Islet of Langerhans (tissue), 1 donor: ENCODE measurements at regions not wholly inside any gene's neighbourhood (a gene's known extent, or its start where the extent isn't known, plus 50 kb on each side); places are given as distances from the start of the nearest gene placed in this dataset.
"Not testable (repeated sequence)": the region's sequence is repeated elsewhere in the genome, so short reads cannot be mapped to it uniquely, and the experiment has no call there.

ENCODE experiments used
- FAIRE-seq: peaks from one replicate; lab custom pipeline; 2011; peaks lifted over from hg19 to GRCh38; lab: Jason Lieb, UNC

DNA sequence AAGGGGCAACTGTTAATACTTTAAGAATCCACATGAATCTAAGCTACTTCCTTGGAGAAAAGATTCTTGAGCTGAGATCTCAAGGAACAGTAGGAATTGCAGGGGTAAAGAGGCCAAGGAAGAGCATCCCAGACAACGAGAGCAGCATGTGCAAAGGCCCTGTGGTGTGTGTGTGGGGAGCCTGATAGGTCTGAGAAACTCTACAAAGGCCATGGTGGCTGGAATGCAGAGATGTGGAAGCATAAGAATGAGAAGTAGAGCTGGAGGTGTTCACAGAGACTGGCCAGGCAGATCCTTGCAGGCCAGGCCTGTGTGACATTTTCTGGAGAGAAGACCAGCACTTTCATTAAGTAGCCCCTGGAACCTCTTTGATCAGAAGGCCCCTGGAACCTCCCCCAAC, 105.8 kb upstream of the GRK3 start:
- FAIRE-seq = not testable (repeated sequence)

DNA sequence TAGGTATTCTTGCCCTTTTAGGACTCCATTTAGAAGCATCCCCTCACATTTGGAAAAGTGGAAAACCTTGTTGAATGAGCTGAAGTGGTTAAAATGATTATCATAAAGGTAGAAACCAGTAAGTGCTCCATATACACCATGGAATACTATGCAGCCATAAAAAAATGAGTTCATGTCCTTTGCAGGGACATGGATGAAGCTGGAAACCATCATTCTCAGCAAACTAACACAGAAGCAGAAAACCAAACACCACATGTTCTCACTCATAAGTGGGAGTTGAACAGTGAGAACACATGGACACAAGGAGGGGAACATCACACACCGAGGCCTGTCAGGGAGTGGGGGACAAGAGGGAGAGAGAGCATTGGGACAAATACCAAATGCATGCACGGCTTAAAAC, 103.8 kb upstream of the GRK3 start:
- FAIRE-seq = not testable (repeated sequence)

DNA sequence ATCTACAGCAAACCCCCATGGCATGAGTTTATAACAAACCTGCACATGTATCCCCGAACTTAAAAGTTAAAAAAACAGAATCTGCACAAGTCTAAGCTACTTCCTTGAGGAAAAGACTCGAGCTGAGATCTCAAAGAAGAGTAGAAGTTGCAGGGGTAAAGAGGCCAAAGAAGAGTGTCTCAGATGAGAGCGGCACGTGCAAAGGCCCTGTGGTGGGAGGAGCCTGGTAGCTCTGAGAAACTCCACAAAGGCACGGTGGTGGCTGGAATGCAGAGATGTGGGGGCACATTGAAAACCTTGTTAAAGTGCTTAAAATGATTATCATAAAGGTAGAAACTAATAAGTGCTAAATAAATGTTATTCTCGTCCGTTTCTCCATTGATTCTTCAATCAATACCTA, 103.2 kb upstream of the GRK3 start:
- FAIRE-seq = no peak

DNA sequence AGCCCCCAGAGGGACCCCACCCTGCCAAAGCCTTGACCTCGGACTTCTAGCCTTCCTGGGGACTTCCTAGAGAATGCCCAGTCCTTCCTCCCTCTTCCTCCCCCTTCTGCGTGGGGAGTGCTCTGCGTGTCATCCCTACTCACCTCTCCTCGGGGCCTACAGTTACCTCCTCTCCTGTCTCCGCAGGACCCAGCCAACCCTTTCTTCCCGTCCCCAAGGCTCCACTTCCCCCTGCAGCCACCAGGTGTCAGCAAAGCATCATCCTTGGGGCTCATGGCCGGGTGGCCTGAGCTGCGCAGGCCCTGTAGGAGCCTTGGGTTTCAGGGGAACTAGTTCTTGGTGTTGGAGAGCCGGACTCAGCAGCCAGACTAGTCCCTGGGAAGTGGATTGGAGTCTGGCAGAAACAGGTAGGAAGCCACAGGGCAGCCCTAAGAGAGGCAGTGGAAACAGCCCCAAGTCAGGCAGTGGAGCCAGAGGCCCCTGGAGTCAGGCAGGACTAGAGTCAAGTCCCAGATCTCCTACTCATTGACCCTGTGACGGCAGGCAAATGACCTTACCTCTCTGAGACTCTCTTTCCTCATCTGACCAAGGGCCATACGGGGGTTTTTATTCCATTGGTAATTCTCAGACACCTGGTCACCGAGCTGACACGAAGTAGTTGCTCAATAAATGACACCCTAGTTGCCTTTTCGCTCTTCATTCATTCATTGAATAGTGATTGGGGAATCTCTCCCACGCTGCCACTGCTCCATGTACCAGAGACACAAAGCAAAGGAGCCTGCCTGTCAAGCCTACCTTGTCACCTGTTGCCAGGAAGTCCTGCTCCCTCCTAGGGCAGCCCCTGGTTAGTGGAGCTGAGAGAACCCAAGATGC, 101.8 kb upstream of the GRK3 start:
- FAIRE-seq = not testable (repeated sequence)

DNA sequence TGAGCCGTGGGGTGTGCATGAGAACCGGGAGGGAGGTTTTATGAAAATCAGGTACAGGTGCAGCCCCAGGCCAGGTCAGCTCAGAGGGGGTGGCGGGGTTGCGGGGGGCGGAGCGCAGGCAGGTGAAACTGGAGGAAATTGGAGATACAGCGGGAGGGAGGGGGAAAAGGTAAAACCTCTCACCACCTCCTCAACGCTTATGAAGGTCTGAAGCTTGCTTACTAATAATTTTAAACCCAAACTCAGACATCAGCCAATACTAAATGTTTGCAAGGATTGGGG, 101.2 kb upstream of the GRK3 start:
- not testable (repeated sequence) for FAIRE-seq

DNA sequence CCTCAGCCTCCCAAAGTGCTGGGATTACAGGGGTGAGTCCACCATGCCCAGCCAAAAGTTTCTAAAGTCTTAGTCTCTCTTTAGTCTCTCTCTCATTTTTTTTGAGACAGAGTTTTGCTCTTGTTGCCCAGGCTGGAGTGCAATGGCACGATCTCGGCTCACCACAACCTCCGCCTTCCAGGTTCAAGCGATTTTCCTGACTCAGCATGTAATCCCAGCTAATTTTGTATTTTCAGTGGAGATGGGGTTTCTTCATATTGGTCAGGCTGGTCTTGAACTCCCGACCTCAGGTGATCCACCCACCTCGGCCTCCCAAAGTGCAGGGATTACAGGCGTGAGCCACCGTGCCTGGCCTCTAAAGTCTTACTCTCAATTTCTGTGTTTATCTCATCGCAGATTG, 100.1 kb upstream of the GRK3 start:
- not testable (repeated sequence) for FAIRE-seq

DNA sequence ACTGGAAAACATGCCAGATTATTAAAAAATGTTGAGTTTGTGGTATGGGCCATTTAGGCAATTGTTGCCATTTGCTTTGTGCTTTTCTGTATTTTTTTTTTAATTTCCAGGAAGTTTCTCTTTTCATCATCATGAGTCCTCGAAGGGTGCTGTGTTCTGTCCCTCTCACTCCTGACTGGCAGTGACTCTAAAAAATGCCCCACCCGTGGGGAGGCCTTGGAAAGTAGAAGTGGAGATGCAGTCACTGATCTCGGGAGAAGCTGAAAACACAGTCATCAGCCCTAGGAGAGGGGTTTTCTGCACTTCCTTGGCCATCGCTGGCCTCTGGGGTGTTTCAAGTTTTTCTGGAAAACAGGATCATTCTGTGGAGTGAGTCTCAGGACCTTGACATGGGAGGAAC, 98.5 kb upstream of the GRK3 start:
- FAIRE-seq = no peak

DNA sequence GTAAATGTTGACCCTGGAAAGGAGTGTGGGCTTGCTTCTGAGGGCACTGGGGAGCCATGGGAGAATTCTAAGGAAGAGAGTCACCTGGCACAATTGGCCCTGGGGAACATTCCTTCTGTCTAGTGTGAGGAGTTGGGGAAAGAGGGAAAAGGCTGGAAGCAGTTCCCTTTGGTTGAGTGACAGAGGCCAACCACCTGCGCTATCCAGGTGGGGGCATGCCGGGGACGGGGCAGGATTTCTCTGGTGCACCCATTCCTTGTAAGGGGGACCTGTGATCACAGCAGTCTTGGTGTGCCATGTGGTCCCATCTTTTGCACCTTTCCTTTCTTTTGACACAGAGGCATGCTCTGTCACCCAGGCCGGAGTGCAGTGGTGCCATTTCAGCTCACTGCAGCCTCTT, 92.1 kb upstream of the GRK3 start:
- no peak for FAIRE-seq

DNA sequence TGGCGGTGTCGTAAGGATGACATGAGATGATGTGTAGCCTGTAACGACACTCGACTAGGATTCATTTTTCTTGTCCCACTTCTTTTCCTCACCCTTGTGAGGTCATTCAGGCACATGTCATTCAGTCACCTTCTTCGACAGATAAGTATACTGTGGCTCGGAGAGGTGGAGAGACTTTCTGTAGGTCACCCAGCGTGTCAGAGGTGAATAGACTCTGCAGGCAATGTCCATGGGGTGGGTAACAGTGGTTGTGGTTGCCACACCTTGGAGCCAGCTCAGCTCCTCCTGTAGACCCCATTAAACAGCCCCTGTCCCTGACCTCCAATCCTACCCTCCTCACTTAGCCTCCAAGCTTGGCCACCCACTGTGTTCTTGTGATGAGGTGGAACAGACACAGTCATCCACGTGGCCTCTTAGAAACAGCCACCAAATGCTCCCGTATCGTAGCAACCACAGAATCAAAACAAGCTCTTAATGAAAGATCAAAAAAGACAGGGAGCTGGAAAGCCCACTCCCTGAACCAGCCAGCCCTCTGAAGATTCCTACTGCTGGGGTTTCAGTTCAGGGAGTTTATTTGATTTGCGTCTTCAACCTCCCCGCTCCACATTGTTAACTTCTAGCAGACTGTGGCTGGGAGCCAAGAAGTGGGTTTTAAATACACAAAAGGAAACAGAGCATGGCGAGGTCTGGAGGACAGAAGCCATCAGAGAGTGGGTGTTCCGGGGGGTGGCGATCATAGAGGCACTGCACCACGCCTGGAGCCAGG, 89.0 kb upstream of the GRK3 start:
- FAIRE-seq = no peak

DNA sequence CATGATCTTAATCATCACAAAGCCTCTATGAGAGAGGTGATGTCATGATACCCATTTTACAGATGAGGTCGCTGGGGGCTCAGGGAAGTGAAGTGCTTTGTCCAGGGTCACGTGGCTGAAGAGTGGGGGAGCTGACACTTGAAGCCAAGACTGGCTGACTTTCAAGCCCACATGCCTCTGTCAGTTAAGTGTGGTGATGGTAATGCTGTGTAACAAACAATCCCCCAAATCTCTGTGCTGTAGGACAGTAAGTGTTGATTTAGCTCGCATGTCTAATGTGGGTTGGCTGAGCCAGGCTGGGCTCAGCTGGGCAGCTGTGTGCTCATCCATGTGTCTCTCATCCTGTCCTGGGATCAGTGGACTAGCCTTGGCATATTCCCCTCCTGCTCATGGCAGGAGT, 87.1 kb upstream of the GRK3 start:
- no peak for FAIRE-seq

DNA sequence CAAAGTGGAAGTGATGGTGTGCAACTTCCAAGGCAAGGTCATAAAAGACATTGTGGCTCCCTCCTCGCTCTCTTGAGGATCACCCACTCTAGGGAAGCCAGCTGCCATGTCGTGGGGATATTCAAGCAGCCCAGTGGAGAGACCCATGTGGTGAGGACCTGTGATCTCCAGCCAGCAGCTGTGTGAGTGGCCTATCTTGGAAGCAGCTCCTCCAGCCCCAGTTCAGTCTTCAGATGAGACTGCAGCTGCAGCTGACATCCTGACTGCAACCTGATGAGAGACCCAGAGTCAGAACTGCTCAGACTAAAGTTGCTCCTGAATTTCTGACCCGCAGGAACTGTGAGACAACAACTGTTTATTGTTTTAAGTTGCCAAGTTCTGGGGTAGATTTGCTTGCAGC, 86.4 kb upstream of the GRK3 start:
- FAIRE-seq = no peak

DNA sequence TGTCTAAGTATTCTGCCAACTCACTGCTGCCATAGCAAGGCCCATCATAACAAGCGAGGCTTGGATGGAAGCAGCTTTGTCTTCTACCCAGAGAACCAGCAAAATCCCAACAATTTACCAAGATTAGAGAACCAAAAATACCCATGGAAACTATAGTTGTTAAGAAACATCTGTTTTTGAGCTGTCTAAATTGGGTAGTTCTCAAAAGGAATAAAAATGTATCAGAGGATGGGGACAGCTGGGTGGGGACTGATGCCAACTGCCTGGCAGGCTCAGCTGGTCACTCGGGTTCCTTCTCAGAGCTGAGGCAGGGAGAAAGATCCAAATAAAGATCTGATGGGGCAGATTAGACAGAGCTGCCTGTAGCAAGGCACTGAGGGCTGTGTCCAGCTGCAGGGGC, 85.9 kb upstream of the GRK3 start:
- no peak for FAIRE-seq

DNA sequence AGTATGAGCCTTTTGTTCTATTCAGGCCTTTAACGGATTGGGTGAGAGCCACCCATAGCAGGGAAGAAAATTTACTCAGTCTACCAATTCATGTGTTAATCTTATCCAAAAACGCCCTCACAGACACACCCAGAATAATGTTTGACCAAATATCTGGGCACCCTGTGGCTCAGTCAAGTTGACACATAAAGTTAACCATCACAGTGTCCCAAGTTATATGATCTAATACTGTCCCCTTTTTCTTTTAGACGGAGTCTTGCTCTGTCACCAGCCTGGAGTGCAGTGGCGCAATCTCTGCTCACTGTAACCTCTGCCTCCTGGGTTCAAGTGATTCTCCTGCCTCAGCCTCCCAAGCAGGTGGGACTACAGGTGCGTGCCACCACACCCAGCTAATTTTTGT, 83.6 kb upstream of the GRK3 start:
- FAIRE-seq = not testable (repeated sequence)

DNA sequence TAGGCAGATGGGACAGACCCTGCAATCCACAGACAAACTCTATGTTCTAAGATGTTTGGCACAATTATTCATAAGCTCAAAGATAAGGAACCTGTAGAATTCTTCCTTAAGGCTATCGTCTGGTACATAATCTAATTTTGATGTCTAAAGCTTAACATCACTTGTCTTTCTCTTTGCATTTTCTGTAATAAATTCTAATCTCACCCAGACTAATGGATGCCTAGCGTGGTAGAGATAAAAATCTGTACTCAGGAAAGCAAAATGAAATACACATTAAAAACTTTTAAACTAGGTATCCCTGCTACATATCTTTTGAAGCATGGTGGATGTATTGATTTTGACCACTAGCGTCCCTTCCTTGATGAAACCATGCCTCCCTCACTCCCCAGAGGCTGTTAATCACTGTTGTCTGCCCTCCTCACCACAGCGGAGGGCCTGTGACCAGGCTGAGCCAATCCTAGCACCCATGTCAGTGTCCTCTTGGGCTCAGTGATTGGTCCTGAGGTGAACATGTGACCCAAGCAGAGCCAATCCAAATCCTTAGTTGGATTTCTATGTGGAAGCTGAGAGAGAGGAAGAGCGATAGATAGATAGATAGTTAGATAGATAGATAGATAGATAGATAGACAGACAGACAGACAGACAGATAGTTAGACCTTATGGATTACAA, 82.2 kb upstream of the GRK3 start:
- FAIRE-seq = no peak

DNA sequence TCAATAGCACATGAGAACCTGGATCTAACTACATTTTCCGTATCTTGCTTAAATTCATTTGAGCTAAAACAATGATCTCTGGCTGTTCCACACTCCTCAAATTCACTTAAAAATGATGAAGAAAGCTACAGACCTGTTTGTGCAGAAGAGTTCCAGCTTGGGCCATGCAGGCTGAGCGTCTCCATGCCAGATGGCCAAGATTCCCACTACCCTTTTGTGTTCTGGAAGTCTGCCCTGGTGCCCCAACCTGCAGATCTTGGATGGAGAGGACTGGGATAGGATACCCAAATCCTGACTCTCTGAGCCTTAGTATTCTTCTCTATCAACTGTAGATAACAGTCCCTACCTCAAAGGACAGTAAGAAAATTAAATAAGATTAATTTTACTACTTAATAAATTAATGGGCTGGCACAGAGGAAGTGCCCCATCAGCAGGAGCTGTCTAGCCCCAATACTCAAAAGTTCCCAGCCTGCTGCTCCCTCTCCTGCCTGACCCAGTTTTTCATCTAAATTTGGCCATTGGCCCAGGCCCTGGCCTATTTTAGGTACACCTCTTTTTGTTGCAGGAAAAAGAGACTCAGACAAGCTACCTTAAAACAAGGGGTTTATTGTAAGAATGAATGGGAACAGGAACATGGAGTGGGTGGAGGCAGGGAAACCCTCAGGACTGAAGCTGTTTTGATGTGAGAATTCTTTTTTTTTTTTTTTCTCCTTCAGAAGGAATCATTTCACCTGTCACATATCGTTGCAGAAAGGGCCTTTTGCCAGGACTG, 81.4 kb upstream of the GRK3 start:
- FAIRE-seq = no peak

DNA sequence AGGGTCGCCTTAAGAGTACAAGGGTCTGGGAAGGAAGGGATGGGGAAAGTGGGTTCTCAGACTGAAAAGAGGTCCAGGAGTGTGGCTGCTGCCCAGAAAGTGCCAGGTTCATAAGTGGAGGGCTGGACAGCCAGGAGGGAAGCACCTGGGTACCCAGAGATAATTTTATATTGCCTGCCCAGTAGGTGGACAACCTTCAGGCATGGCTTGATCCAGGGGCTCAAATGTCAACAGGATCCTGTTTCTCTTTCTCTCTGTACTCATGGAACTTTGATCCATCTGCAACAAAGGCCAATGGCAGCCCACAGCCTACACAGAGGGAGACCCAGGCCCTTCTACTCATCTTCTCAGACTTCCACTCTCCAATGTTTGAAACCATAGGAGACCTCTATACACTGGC, 80.5 kb upstream of the GRK3 start:
- FAIRE-seq = no peak

DNA sequence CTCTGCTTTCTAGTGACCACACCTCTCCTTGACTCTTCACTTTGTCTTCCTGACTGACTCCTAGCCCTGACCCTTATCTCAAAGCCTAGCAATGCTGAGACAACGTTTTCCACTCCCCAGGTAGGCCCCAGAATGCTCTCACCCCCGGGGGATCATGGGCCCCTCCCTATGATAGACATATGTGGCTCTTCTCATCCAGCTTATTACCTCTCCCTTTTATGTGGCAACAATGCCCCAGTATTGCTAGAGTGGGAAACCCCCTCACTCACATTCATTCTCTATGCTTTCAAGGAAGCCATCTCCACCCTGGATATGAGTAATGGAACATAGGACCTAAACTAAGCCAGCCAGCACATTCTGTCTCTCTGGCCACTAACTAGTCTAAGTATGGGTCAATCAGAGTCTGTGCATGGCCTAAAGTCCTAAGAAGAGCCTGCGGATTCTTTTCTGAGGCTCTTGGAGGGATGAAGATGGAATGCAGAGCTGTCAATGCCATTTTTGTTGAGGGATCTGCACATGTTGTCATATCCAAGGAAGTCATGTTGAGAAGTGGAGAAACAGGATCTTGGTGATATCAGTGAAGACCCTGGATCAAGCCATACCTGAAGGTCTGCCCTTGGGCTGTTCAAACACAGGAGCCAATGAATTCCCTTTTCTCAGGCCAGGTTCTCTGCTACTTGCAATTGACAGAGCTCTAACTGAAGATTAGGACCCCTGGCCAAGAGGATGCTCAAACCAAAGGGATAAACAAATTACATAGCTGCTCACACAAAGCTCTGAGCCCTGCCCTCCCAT, 79.8 kb upstream of the GRK3 start:
- FAIRE-seq = no peak

DNA sequence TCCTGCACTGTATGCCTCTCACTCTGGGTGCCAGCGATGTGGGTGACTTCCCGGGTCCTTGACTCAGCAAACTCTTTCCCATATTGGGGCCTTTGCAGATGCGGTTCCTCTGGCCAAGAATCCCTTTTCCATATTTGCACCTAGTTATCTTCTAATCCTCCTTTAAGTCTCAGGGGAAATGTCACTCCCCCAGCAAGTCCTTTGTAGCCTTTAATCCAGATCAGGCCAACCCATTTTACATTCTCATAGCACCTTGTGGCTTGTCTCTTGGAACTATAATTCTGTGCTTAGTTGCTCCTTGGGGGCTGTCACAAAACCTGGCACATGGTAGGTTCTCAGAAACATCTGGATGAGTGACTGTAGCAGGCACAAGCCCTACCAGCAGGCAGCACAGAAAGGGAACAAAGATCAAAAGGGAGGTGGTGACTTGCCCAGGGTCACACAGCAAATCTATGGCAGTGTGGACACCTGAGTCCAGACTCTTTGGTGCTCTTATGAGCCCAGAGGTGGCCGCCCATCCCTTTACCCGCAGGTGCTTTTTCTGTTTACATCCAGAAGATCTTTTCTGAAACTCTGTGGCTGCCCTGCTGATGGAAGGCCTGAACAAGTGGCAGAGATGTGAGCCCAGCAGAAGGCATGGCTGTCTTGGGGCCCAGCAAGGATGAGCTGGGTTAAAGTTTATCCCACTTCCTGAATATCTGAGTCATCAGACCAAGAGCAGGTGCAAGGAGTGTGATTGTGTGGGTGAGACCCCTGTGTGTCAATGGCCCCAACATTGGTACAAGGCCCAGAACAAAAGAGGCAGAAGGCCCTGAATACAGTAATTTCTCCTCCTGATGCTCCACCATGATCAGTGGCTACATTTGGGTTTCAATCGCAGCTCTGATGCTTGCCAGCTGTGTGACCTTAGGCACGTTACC, 78.6 kb upstream of the GRK3 start:
- no peak for FAIRE-seq

DNA sequence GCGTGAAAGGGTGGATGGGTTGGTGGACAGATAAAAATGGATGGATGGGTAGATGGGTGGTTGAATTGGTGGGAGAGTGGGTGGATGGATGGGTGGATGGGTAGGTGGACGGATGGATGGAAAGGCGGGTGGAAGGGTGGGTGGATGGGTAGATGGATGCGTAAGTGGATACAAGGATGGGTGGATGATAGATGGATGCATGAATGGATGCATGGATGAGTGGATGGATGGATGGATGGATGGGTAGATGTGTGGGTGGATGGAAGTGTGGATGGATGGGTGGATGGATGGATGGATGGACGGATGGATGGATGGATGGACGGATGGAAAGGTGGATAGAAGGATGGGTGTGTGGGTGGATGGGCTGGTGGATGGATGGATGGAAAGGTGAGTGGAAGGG, 77.0 kb upstream of the GRK3 start:
- FAIRE-seq = no peak

DNA sequence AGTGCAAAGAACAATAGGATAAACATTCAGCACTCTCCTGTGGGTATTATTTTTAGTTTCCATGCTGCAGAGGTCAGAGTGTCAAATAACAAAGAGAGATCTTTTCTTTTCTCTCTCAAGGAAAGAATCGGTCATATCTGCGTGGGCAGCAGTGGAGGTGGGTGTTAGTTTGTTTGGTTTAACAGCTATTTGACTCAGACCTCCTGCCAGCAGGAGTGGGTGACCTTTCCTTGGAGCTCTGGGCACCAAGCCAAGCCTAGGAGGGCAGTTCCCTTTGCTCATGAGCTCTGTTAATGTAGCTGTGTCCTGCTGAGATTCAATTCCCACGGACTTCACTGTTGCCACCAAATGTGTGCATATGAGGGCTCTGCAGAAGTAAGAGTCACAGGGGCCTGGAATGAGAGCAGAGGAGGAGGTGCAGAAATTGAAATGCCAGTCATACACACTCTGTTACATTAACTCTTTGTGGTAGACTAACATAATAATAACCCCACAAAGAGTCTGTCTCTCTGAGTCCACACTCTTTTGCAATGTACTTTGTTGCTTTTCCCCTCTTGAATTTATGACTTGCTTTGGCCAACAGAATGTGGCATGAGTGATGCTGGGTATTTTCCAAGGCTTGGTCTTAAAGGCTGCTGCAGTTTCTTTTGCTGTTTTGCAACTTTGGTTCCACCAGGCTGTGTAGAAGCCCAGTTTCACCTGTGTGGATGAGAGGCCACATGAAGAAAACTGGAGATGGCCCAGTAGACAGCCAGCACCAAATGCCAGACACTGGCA, 76.0 kb upstream of the GRK3 start:
- FAIRE-seq = peak; percentile 80
